Hematopoietic multipotent progenitor cell (in vitro differentiated cells): ENCODE measurements at regions not wholly inside any gene's neighbourhood (a gene's known extent, or its start where the extent isn't known, plus 50 kb on each side); places are given as distances from the start of the nearest gene placed in this dataset.
"Not testable (repeated sequence)": the region's sequence is repeated elsewhere in the genome, so short reads cannot be mapped to it uniquely, and the experiment has no call there.

Experiments used
- DNase-seq, 3 donors: peaks; one replicate each; pipeline ENCODE4 v3.0.0-alpha.2; 2011 to 2015; ENCODE audit warnings: low read depth in 2 of 3, low spot score in 2 of 3

DNA sequence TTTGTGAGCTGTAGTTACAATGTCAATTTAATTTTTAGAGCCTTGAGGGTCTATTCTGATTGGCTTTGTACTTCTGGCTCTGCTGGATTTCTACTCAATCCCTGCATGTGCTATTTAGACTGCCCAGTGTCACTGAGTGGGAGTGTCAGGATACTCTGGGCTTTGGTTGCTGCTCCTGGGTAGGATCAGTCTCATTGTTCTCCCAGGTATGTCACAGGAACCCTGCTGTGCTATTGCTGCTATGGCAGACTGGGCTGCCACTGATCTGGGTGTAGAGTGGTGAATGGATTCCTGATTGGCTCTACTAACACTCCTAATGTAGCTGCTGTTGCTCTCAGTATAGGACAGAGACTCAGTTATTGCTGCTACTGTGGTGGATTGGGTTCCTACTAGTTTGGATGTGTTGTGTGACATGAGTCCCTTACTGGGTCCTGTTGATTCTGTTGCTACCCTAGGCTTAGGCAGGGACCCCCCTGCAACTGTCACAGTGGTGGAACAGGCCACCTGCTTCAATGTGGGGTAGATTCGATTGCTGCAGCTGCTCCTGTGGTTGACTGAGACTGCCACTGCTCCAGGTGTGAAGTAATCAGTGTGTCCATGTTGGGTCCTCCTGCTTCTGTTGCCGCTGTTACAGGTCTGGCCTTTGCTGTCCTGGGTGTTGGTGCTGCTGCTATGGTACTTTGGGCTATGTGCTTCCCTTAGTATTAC lies 707.8 kb upstream of the AMOT start:
- no peak for DNase-seq

DNA sequence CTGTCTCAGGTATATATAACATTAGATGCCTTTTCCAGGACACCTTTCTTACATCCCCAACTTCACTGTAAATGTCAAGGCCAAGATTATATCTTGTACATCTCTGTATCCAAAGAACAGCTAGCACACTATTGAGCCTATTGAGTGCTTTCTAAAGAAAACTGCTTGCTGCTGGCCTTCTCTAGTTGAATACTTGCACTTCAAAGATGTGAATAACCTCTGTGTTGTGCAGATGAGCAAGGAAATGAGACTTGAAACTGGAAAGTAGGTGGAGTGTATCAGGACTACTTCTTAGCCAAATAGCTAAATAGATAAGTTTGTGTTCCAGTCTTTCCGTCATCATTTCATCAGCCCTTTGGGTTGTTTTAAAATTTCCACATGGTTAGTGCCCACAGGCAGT lies 704.4 kb upstream of the AMOT start:
- DNase-seq = no peak

DNA sequence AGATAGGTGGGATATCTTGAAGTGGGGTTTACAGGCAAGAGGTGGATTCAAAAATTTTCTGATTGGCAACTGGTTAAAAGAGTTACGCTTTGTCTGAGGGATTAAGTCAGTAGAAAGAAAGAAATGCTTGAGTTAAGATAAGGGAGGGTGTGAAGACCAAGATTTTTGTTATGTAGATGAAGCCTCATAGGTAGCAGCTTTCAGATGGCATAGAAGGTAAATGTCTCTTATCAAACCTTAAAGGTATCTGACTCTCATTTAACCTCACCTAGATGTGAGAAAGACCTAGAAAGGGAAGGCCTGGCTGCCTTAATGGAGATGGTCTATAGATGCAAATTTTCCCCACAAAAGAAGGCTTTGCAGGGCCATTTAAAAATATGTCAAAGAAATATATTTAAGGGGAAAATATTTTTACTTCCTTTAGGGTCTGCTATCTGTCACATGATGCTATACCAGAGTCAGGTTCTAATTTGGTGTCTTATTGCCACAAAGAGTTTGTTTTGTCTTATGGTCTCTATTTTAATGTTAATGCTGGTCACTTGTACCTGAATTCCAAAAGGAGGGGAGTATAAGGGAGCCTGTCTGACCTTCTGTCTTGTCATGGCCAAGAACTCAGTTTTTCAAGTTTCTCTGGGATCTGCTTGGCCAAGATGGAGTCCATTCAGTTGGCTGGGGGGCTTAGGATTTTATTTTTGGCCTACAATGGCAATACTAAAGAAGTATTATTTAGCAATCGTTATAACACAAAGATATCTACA lies 699.1 kb upstream of the AMOT start:
- no peak for DNase-seq

DNA sequence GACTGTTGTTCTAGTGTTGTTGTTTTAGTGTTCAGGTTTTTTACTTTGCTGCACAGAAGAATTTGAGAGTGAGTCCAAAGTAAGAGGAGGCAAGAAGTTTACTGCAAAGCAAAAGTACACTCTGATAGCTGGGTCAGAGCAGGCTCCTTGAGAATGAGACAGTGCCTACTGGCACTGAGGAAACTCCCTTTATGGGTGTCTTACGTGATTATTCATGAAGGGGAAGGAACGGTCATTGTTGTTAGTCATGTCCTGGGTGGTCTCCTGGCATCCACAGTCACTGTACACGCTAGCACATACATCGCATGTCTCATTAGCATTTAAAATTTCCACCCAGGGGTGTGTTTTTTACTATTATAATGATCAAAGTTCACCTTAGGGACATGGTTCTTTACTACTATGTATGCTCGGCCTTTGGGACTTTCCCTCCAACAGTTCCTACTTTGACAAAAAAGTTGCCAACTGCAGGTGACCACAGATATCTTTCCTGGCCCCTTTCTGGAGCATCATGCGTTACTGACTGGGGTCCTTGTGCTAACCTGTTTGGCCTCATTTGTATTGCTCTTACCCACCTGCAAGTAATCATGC lies 688.9 kb upstream of the AMOT start:
- DNase-seq = no peak

DNA sequence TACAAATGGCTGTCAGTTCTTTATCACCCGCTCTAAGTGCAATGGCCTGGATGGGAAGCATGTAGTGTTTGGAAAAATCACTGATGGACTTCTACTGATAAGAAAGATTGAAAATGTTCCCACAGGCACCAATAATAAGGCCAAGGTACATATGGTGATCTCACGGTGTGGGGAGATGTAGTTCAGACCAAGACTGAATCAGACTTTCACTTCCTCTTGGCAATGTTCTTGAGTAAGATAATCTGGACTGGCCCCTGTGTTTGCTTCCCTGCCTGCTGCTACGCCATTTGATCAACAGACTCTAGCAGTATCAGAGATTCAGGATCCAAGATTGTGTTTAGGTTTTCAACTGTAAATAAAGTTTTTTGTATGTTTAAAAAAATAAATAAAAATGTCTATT lies 682.2 kb upstream of the AMOT start:
- DNase-seq = no peak

DNA sequence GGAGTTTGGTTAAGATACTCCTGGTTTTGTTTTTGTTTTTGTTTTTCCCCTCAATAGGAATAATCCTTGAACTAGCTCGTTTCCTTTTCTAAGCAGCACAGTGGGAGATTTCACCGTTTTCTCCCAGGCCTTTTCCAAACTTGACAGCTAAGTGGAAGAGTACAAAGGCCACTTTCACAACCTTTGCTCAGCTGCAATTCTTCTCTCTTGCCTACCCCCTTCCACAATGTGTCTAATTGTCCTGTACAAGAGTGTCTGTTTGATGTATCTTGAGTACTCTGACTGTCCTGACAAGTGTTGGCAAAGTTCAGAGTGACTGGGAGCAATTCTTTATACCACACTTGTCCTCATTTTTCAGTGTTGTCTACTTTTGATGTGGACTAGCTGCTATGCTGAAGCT lies 674.3 kb upstream of the AMOT start:
- no peak for DNase-seq

DNA sequence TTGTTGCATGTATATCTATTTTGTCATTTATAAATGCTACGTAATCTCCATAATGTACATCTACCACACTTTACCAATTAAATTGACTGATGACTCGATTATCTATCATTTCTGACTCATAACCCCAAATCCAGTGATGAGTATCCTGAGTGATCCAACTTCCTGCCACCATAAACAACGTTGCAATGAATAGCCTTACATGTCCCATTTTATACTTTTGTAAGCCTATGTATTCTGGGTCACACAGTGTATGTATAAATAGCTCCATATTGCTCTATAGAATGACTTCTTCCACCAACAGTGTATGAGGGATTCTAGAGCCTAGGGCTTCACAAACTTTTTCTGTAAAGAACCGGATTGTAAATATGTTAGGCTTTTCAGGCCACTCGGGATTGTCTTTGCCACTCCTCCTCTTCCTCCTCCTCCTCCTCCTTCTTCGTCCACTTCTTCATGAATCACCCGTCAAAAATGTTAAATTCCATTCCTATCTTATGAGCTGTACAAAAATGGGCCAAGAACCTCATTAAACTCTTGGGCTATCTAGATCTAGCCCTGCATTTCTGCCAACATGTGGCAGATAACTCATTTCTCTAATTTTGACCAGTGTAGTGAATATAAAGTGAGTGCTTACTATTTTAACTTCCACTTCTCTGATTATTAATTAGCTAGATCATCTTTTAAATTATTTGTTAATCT lies 672.2 kb upstream of the AMOT start:
- no peak for DNase-seq

DNA sequence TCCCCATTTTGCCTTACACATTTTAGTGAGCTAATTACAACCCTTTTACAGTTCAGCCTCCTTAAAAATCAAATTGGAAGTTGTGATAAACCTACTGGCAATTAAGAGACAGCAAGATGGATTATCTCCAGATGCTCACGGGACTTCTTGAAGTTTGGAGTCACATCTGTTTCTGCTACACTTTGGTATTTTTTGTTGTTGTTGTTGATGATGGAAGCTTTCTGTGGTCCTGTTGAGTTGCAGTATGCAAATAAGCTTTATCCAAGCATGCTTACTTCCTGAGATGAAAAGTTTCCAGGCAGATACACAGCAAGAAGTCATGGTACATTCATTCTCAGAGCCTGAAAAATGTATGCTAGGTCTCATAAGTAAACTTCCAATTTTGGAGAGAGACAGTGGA lies 670.0 kb upstream of the AMOT start:
- no peak for DNase-seq

DNA sequence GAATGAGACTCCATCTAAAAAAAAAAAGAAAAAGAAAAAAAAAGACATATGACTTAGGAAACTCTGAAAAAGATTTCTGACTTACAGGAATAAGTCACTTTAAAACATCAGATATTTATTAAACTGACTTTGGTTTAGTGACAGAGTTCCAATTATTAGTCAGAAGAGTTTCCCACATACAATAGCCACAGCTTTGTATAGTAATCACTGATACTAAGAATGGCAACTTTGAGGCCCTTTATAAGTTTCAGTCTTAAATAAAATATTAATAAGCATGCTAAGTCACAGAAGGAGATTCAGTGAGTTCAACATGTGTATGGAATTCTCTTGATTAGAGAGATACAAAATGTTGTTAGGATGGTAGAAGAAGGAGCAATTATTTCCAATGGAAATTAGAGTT lies 652.3 kb upstream of the AMOT start:
- DNase-seq = no peak

DNA sequence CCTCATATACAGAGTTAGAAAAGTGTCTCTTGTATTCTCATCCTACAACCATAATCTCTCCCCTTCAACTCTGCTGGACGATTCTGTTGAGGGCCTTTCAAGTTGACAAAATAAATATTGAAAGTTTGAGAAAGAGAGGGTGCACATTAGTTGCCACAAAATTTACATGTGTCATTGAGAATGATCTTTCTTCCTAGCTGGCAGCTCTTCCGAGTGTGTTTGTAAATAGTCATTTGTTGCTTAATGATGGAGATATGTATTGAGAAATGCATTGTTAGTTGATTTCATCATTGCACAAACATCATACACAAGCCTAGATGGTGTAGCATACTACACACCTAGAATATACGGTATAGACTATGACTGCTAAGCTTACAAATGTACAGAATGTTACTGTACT lies 632.8 kb upstream of the AMOT start:
- DNase-seq = no peak

DNA sequence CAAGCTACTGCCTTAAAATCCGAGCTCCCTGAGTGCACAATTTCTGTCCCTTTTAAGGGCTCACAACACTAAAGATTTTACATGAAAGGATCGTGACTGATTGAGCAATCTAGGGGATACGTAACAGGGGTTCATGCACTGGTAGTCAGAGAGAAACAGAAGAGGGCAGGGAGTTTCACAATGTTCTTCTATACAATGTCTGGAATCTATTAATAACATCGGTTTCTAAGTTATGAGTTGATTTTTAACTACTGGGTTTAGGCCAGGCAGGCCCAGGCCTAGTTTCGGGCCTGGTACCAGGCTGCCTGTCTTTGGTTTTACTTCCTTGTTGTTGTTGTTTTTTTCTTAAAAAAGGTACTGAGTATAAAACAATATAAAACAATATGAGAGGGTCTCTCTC lies 632.4 kb upstream of the AMOT start:
- DNase-seq = not testable (repeated sequence)

DNA sequence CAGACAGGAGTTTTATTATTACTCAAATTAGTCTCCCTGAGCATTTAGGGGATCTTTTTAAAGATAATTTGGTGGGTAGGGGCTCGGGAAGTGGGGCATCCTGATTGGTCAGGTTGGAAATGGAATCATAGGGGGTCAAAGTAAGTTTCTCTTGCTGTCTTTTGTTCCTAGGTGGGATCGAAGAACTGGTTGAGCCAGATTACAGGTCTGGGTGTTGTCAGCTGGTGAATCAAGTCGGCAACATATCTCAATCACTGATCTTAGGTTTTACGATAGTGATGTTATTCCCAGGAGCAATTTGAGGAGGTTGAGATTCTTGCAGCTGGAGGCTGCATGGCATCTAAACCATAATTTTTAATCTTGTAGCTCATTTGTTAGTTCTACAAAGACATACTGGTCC lies 629.5 kb upstream of the AMOT start:
- DNase-seq = no peak

DNA sequence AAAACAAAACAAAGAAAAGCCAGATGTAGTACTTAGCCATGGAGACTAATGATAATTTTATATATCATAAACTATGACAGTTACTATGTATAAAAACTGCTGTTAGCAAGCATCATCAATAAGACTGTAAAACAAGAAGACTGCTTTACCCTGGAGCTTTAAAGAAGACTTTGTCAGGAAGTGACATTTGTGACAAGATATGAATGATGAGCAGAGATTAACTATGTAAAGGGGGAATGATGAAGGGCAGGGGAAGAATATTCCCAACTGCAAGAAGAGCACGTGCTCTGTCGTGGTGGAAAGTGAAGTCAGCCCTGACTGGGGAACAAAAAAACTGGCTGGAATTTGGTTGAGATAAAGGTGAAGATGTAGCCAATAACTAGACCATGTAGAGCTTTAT lies 617.1 kb upstream of the AMOT start:
- DNase-seq = no peak

DNA sequence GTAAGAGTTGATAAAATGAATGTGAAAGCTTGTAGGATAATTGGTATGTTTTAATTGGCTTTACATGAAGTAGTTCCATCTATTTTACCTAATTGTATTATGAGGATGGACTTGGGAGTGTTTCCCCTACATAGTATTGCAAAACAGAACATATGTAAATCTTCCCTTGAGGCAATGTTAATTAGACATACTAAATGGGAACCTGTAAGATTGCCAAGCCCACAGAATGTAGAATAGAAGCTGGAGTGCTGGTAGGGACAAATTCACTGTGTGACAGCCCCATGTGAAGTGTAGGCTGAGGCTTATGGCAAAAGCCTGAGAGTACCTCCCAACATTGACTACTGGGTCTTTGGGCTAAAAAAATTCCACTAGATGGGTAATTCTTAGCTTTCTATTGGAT lies 615.0 kb upstream of the AMOT start:
- DNase-seq = no peak

DNA sequence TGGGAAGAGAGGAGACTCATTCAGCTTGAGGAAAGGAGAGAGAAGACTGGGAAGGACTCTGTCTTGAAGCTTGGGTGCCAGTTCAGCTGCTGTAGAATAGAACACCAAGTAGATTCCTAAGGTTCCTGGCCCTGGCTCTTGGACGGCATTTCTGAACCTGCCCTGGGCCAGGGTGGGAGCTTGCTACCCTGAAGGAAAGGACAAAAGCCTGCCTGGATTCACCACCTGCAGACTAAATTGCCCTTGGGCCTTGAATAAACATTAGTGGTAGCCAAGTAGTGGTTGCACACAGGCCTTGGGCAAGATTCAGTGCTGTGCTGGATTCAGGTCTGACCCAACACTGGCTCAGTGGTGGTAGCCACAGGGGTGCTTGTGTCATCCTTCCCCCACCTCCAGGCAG lies 588.4 kb upstream of the AMOT start:
- no peak for DNase-seq

DNA sequence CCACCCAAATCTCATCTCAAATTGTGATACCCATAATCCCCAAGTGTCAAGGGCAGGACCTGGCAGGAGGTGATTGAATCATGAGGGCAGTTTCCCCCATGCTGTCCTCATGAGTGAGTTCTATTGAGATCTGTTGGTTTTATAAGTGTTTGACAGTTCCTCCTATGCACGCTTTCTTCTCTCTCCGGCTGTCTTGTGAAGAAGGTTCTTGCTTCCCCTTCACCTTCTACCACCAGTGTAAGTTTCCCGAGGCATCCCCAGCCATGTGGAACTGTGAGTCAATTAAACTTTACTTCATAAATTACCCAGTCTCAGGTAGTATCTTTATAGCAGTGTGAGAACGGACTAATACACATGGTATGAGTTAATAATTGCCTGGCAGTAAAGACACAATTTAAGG lies 581.7 kb upstream of the AMOT start:
- no peak for DNase-seq

DNA sequence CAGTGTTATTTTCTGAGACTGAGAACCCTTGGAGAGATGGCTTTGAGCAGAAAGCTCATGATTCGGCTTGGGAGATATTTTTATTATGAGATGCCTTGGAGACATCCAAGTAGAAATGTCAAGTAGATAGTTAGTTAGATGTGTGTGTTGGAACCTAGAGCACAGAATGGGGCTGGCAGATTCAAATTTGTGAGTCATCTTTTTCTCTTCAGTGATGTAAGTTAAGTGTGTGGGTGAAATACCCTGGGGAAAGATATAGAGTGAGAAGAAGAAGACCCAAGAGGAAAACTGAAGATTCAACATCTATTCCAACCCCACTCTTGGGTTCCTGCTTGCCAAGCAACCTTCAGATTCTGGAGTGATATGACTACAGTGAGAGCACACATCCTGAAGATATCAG lies 580.8 kb upstream of the AMOT start:
- DNase-seq = no peak

DNA sequence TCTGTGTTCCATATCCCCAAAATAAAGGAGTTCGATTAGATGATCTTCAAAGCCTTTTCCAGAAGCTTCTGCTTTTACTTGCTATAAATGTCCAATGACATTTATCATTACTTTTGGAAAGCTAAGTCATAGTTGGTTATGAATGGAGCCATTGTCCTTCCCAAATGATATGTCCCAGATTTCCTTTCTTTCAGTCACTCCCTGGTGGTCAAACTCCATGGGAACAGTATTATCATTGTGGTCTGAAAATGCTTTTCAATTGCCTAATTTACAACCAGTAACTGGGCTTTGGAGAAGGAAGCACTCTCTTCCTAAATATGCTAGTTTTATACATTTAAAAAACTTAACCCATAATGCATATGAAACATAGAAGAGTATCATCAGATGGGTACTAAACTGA lies 571.5 kb upstream of the AMOT start:
- DNase-seq = no peak

DNA sequence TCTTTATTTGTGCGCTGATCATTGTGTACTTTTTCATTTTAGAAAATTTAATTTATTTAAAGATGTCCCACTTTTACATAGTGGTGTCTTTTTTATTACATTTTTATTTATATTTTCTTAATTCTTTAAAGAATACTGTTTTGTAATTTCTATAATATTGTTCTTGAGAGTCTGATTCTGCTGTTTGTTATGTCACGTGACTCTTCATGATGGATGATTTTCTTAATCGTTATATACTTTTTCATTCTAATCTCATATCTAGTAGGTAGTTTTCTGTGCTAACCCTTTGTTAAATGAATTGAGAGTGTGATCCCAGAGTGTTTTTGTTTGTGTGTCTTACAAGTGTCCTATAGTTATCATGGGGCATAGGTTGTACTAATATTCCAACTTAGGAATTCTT lies 568.2 kb upstream of the AMOT start:
- DNase-seq = no peak

DNA sequence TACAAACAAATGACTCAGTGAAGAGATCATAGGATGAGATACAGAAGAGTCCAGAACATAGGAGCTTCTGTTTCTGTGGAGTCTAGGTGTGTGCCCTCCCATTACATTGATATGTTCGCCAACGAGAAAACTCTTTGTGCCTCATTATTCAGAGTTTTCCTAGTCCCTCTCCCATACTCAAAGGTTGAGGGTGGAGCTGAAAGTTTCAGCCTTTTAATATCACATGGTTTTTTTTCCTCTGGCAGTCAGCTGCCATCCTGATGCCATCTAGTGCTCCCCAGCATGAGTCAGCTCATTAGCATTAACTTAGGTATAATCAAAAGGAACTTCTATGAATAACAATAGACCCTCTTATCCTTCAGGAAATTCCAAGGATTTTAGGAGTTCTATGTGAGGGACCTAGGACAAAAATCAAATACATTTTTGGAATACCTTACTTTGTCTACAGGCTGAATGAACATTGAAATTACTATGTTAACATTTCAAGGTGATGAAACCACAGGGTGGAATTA lies 559.6 kb upstream of the AMOT start:
- no peak for DNase-seq

DNA sequence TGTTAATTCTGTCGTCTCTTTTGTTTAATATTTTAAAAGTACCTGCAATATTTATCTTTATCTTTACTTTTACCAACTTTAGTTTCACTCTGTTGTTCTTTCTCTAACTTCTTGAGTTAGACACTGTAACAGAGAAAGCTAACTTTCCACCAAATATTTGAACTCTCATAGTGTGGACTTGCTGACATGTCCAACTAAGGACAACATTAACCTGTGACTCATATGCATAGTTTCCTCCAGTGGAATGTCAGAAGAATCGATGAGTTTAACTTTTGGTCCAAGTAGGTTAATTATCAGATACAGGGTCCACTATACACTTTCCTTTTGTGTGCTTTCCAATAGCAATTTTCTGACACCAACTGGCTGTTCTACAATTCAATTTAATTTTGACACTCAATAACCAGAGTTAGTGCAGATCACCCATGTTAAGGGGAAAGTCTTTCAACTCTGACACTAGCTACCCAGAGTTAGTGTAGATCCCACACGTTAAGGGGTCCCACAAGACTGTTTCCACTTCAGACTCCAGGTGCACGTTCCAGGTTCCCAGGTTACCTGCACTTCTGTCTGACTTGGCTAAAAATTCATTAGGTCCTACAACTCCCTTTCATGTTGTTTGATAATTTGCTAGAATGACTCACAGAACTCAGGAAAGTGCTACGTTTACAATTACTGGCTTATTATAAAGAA lies 559.0 kb upstream of the AMOT start:
- no peak for DNase-seq
